HG03571 (cell line): ENCODE measurements at regions not wholly inside any gene's neighbourhood (a gene's known extent, or its start where the extent isn't known, plus 50 kb on each side); places are given as distances from the start of the nearest gene placed in this dataset.

ENCODE experiments used
- ATAC-seq: cut with Tn5 transposase; IDR thresholded peaks from one replicate; pipeline ENCODE4 v1.9.1; 2021; ENCODE audit not compliant: unreplicated experiment

- ATAC-seq, result peak; percentile 88
Measured at GRCh38 chr9:80143899-80144298, 572.1 kb downstream of the TLE4 start.

- peak; percentile 95 for ATAC-seq
Measured at GRCh38 chr9:80134487-80134886, 562.7 kb downstream of the TLE4 start.

GRCh38 chr9:80131627-80132026 is 559.9 kb downstream of the TLE4 start:
- ATAC-seq, result no peak

- ATAC-seq, result no peak
Measured at GRCh38 chr9:80127920-80128319, 556.2 kb downstream of the TLE4 start.

GRCh38 chr9:80125731-80126264 is 554.0 kb downstream of the TLE4 start:
- ATAC-seq, result no peak

GRCh38 chr9:80117031-80117430 is 545.3 kb downstream of the TLE4 start:
- ATAC-seq, result no peak

GRCh38 chr9:80114241-80114640 is 542.5 kb downstream of the TLE4 start:
- ATAC-seq, result no peak

GRCh38 chr9:80107931-80108660 is 536.3 kb downstream of the TLE4 start:
- no peak for ATAC-seq

GRCh38 chr9:80097476-80097875 is 525.7 kb downstream of the TLE4 start:
- no peak for ATAC-seq

- no peak for ATAC-seq
Measured at GRCh38 chr9:80094176-80094771, 522.5 kb downstream of the TLE4 start.

GRCh38 chr9:80093695-80094094 is 521.9 kb downstream of the TLE4 start:
- ATAC-seq, result no peak

- ATAC-seq, result no peak
Measured at GRCh38 chr9:80091526-80091925, 519.8 kb downstream of the TLE4 start.

GRCh38 chr9:80090317-80090716 is 518.6 kb downstream of the TLE4 start:
- no peak for ATAC-seq

GRCh38 chr9:80086822-80087345 is 515.1 kb downstream of the TLE4 start:
- ATAC-seq, result no peak

- no peak for ATAC-seq
Measured at GRCh38 chr9:80086386-80086785, 514.6 kb downstream of the TLE4 start.

- ATAC-seq, result no peak
Measured at GRCh38 chr9:80085668-80086067, 513.9 kb downstream of the TLE4 start.

GRCh38 chr9:80082213-80082612 is 510.4 kb downstream of the TLE4 start:
- ATAC-seq, result no peak

- no peak for ATAC-seq
Measured at GRCh38 chr9:80078826-80079225, 507.1 kb downstream of the TLE4 start.

- no peak for ATAC-seq
Measured at GRCh38 chr9:80077059-80077458, 505.3 kb downstream of the TLE4 start.

- no peak for ATAC-seq
Measured at GRCh38 chr9:80076162-80076561, 504.4 kb downstream of the TLE4 start.

GRCh38 chr9:80074439-80074838 is 502.7 kb downstream of the TLE4 start:
- no peak for ATAC-seq

- ATAC-seq, result no peak
Measured at GRCh38 chr9:80072451-80072850, 500.7 kb downstream of the TLE4 start.
